ENCODE measurements at regions not wholly inside any gene's neighbourhood (a gene's known extent, or its start where the extent isn't known, plus 50 kb on each side); places are given as distances from the start of the nearest gene placed in this dataset.
"Not testable (repeated sequence)": the region's sequence is repeated elsewhere in the genome, so short reads cannot be mapped to it uniquely, and the experiment has no call there.

DNA sequence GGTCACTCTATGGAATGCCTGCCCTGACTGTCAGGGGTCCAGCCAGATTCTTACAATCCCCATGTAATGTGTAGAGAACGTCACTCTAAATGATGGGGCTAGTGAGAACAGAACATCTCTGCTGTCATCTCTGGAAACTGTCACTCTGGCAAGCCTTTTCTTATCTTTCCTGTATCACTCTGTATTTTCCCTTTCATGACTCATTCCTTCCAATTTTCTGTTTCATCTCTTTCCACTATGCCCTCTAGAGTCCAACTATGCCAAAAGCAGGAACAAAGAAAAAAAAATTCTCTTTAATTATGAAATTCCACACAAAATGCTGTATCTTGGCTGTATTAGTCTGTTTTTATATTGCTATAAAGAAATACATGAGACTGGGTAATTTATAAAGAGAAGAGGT is 608.8 kb downstream of the ADCYAP1 start:
- 27 to 38% methylated on average over 1 of the region's 1 CpG for WGBS, 2 donors
- H3K4me1 ChIP-seq = peaks cover 0 to 18% (median 0%) of the 10 kb centered on the region in 3 donors
- H3K4me3 ChIP-seq = no peak overlapping the region
- intact Hi-C loops (cut with DNase I) = no loop called here
- H3K27ac ChIP-seq = no peak overlapping the region
- DNase-seq = no peak
- no peak for TF ChIP-seq POLR2A (IDR thresholded peaks at IDR 0.05)
- TF ChIP-seq, protein P1, sequence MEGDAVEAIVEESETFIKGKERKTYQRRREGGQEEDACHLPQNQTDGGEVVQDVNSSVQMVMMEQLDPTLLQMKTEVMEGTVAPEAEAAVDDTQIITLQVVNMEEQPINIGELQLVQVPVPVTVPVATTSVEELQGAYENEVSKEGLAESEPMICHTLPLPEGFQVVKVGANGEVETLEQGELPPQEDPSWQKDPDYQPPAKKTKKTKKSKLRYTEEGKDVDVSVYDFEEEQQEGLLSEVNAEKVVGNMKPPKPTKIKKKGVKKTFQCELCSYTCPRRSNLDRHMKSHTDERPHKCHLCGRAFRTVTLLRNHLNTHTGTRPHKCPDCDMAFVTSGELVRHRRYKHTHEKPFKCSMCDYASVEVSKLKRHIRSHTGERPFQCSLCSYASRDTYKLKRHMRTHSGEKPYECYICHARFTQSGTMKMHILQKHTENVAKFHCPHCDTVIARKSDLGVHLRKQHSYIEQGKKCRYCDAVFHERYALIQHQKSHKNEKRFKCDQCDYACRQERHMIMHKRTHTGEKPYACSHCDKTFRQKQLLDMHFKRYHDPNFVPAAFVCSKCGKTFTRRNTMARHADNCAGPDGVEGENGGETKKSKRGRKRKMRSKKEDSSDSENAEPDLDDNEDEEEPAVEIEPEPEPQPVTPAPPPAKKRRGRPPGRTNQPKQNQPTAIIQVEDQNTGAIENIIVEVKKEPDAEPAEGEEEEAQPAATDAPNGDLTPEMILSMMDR (IDR thresholded peaks at IDR 0.05) = peak in 1 of 6 experiments; percentile 19
- no peaks in the 10 kb centered on the region for H3K9me3 ChIP-seq
- H3K27me3 ChIP-seq = no peaks in the 10 kb centered on the region
- no peaks in the 10 kb centered on the region for H3K36me3 ChIP-seq

DNA sequence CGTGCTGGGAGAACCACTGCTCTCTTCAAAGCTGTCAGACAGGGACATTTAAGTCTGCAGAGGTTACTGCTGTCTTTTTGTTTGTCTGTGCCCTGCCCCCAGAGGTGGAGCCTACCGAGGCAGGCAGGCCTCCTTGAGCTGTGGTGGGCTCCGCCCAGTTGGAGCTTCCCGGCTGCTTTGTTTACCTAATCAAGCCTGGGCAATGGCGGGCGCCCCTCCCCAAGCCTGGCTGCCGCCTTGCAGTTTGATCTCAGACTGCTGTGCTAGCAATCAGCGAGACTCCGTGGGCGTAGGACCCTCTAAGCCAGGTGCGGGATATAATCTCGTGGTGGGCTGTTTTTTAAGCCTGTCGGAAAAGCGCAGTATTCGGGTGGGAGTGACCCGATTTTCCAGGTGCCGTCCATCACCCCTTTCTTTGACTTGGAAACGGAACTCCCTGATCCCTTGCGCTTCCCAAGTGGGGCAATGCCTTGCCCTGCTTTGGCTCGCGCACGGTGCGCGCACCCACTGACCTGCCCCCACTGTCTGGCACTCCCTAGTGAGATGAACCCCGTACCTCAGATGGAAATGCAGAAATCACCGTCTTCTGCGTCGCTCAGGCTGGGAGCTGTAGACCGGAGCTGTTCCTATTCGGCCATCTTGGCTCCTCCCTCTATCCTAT is 617.0 kb downstream of the ADCYAP1 start:
- DNase-seq; intact Hi-C loops (cut with DNase I); H3K36me3 ChIP-seq: not testable (repeated sequence)

DNA sequence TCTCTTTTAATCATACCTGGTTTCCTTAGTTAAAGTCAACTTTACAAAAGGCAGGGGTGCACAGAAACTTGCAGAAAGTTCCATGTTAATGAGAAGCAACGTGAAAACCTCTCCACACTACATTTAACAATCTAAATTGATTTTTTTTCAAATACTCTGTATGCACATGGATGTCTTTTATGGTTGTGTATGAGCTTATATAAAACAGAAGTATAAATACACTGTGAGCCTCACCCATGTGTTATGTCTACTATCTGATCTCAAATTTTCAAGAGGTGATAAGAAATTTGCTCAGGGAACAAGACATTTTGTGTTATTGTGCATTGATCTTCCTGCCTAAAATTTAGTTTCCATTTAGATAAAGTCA is 617.6 kb downstream of the ADCYAP1 start:
- Histone ChIP-seq H3K4me3 (no peak overlapping the region), H3K4me1 (no peaks in the 10 kb centered on the region), H3K9me3 (no peaks in the 10 kb centered on the region), H3K27ac (no peak overlapping the region), H3K36me3 (no peaks in the 10 kb centered on the region), H3K27me3 (no peaks in the 10 kb centered on the region)
- WGBS, 2 donors = 61 to 65% methylated on average over 1 of the region's 1 CpG
- TF ChIP-seq POLR2A (IDR thresholded peaks at IDR 0.05) = no peak
- TF ChIP-seq, protein P1 (IDR thresholded peaks at IDR 0.05) = no peak
- DNase-seq = no peak
- intact Hi-C loops (cut with DNase I) = no loop called here

More for the DNA sequence above, 617.0 kb downstream of the ADCYAP1 start:
- H3K9me3 ChIP-seq, H3K27me3 ChIP-seq, H3K4me1 ChIP-seq, H3K27ac ChIP-seq: not testable (repeated sequence)
- peak overlapping the region in 1 of 4 donors; percentile 18 for H3K4me3 ChIP-seq
- 57 to 61% methylated on average over 18 to 22 of the region's 30 CpGs for WGBS, 2 donors

DNA sequence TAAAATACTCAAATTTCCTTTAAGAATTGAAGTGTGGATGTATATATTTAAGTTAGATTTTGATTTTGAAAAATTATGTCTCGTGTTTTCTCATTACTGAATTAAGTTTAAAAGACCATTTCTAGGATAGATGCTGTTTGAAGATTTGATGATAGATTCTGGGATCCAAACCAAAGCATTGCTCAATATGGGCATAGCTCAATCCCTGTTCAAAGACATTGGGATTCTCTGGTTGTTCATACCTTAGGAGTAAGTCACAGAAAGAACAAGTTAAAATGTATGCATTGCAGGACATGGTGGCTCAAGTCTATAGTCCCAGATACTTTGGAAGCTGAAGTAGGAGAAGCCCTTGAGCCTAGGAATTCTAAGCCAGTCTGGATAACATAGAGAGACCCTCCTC is 622.3 kb downstream of the ADCYAP1 start:
- 22 to 25% methylated on average over 1 of the region's 1 CpG for WGBS, 2 donors
- TF ChIP-seq, protein P1 (IDR thresholded peaks at IDR 0.05) = no peak
- no peak for TF ChIP-seq POLR2A (IDR thresholded peaks at IDR 0.05)
- no peaks in the 10 kb centered on the region for H3K27me3 ChIP-seq
- no peak overlapping the region for H3K27ac ChIP-seq
- intact Hi-C loops (cut with DNase I) = no loop called here
- no peak overlapping the region for H3K4me3 ChIP-seq
- no peak for DNase-seq
- H3K36me3 ChIP-seq = no peaks in the 10 kb centered on the region
- no peaks in the 10 kb centered on the region for H3K9me3 ChIP-seq
- no peaks in the 10 kb centered on the region for H3K4me1 ChIP-seq

DNA sequence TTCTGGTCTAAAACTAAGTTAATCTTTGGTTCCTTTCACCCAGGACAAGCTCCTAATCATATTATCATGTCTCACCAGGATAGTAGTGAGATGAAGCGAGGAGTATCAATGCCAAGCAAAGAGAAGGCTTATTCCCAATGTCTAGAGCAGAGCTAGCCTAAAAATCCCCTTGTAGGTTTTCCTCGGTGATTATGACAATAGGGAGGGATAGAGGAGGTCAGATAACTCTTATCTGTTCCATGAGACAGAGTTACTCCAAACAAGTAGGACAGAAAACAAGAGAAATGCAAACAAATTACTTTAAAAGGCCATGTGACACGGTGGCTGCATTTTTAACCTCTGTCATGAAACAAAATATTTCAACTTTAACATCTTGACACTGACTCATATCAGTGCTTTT is 623.1 kb downstream of the ADCYAP1 start:
- H3K9me3 ChIP-seq = no peaks in the 10 kb centered on the region
- DNase-seq = no peak
- H3K4me1 ChIP-seq = no peaks in the 10 kb centered on the region
- H3K36me3 ChIP-seq = no peaks in the 10 kb centered on the region
- WGBS, 2 donors = 47 to 59% methylated on average over 3 of the region's 3 CpGs
- no peaks in the 10 kb centered on the region for H3K27me3 ChIP-seq
- H3K27ac ChIP-seq = no peak overlapping the region
- TF ChIP-seq, protein P1 (IDR thresholded peaks at IDR 0.05) = no peak
- no peak for TF ChIP-seq POLR2A (IDR thresholded peaks at IDR 0.05)
- H3K4me3 ChIP-seq = no peak overlapping the region
- intact Hi-C loops (cut with DNase I) = no loop called here

DNA sequence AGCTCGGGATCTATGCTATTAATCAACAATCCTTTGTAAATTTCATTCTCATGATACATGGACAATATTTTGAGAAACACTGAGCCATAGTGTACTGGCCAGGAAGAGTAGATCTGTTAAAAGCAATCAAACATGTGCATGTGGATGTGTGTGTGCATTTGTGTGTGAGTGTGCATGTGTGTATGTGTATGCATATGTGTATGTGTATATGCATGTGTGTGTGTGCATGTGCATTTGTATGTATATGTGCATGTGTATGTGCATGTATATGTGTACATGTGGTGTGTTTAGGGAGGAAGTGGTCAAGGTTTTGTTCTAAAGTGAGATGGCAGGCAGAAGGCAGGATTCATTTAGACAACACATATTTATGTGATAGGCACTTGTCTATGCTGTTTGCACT is 623.8 kb downstream of the ADCYAP1 start:
- H3K36me3 ChIP-seq = no peaks in the 10 kb centered on the region
- no peaks in the 10 kb centered on the region for H3K27me3 ChIP-seq
- H3K27ac ChIP-seq = no peak overlapping the region
- H3K9me3 ChIP-seq = no peaks in the 10 kb centered on the region
- intact Hi-C loops (cut with DNase I) = no loop called here
- no peak for DNase-seq
- no peak overlapping the region for H3K4me3 ChIP-seq
- 71 to 79% methylated on average over 1 of the region's 1 CpG for WGBS, 2 donors
- TF ChIP-seq POLR2A (IDR thresholded peaks at IDR 0.05) = no peak
- TF ChIP-seq, protein P1 (IDR thresholded peaks at IDR 0.05) = no peak
- no peaks in the 10 kb centered on the region for H3K4me1 ChIP-seq

Data from esophagus squamous epithelium (tissue), 5 donors.